Erythroblast (primary cell): ENCODE measurements at regions not wholly inside any gene's neighbourhood (a gene's known extent, or its start where the extent isn't known, plus 50 kb on each side); places are given as distances from the start of the nearest gene placed in this dataset.

Experiments used
- GATA1 ChIP-seq: IDR thresholded peaks from 2 replicates; pipeline ENCODE4 v1.6.1; 2011; ENCODE audit warnings: low read depth, mild to moderate bottlenecking, control low read depth, low read length, moderate library complexity
- POLR2A ChIP-seq: IDR thresholded peaks from 2 replicates; pipeline ENCODE4 v1.6.1; 2011; ENCODE audit warnings: mild to moderate bottlenecking, low read length

- TF ChIP-seq POLR2A (no peak), GATA1 (no peak)
Measured at GRCh38 chr1:99385852-99386251, 121.6 kb downstream of the PLPPR4 start.
